ENCODE measurements at regions not wholly inside any gene's neighbourhood (a gene's known extent, or its start where the extent isn't known, plus 50 kb on each side); places are given as distances from the start of the nearest gene placed in this dataset.

- no peak for TF ChIP-seq CREB1 (IDR thresholded peaks at IDR 0.05)
- TF ChIP-seq CREB1 (CRISPR knock-in tag; IDR thresholded peaks at IDR 0.05), result no peak
- no peak for TF ChIP-seq NR2C2 (CRISPR knock-in tag; IDR thresholded peaks at IDR 0.05)
- no peak for TF ChIP-seq NR2C2 (tag; IDR thresholded peaks at IDR 0.05)
- no peak for TF ChIP-seq TAF1 (IDR thresholded peaks at IDR 0.05; ENCODE audit: control insufficient read depth, extremely low read depth, insufficient read depth, low read length, severe bottlenecking)
- TF ChIP-seq TEAD4 (IDR thresholded peaks at IDR 0.05; ENCODE audit: low read length), result no peak
- TF ChIP-seq TEAD4 (CRISPR knock-in tag; IDR thresholded peaks at IDR 0.05; ENCODE audit: borderline replicate concordance), result no peak
- TF ChIP-seq POLR2AphosphoS2 (IDR thresholded peaks at IDR 0.05; ENCODE audit: low read length), result no peak
- no peak for TF ChIP-seq RREB1 (CRISPR knock-in tag; IDR thresholded peaks at IDR 0.05)
- TF ChIP-seq PML (IDR thresholded peaks at IDR 0.05; ENCODE audit: low read length), result no peak
- no peak for TF ChIP-seq RAD21 (CRISPR knock-in tag; conservative IDR thresholded peaks at IDR 0.05 in 1 of 2, IDR thresholded peaks at IDR 0.05 in 1 of 2)
- TF ChIP-seq POLR2A (conservative IDR thresholded peaks at IDR 0.05), result no peak
- TF ChIP-seq CTCF (IDR thresholded peaks at IDR 0.05 in 2 of 3, conservative IDR thresholded peaks at IDR 0.05 in 1 of 3; ENCODE audit: insufficient read depth in 2 of 3, low read depth in 1 of 3, low read length in 3 of 3), result no peak
- no peak for TF ChIP-seq ATF3 (IDR thresholded peaks at IDR 0.05)
- TF ChIP-seq ATF3 (CRISPR knock-in tag; conservative IDR thresholded peaks at IDR 0.05), result no peak
Measured at GRCh38 chr4:141849778-141850177, 213.4 kb downstream of the IL15 start.

Measured in K562 (cell line).